GM18951 (cell line): ENCODE measurements at regions not wholly inside any gene's neighbourhood (a gene's known extent, or its start where the extent isn't known, plus 50 kb on each side); places are given as distances from the start of the nearest gene placed in this dataset.

Experiments
- POLR2A ChIP-seq: IDR thresholded peaks from 4 replicates; pipeline ENCODE4 v1.6.1; 2011; ENCODE audit warnings: mild to moderate bottlenecking; ENCODE audit not compliant: insufficient read length, insufficient read depth; ENCODE audit errors: extremely low read depth
- in situ Hi-C: fragments of 300-500 bp; cut with MboI; formaldehyde crosslinking; loops from one replicate; pipeline ENCODE4 v1.12.0; 2022; ENCODE audit warnings: low sequenced_read_pairs, mixed read lengths, inconsistent platforms; ENCODE audit not compliant: unreplicated experiment

- TF ChIP-seq POLR2A = no peak
Observed at GRCh38 chr5:89216606-89217005, 333.6 kb upstream of the MEF2C start.

GRCh38 chr5:89213573-89213972, 330.6 kb upstream of the MEF2C start:
- in situ Hi-C loops = no loop called here
- no peak for TF ChIP-seq POLR2A

More at GRCh38 chr5:89216606-89217005, 333.6 kb upstream of the MEF2C start:
- in situ Hi-C loops = no loop called here

- in situ Hi-C loops = no loop called here
- TF ChIP-seq POLR2A = no peak
Observed at GRCh38 chr5:89211836-89212235, 328.9 kb upstream of the MEF2C start.

- TF ChIP-seq POLR2A = no peak
- in situ Hi-C loops = no loop called here
Observed at GRCh38 chr5:89208811-89209210, 325.8 kb upstream of the MEF2C start.

DNA sequence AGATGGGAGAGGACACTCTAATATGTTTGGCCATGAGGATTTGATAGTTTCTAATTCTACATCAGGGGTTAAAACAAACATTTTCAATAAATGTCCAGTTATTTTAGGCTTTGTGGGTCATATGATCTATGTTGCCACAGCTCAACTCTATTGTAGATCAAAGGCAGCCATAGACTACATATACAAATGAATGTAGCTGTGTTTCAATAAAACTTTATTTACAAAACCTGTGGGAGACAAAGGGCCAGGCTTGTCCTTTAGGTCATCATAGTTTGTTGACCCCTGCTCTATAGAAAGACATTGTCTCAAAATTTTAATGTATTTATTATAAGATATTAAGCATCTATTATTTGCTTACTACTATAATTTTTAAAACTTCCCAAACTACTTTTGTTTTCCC, 325.4 kb upstream of the MEF2C start:
- in situ Hi-C loops = no loop called here
- no peak for TF ChIP-seq POLR2A

- in situ Hi-C loops = no loop called here
- no peak for TF ChIP-seq POLR2A
Observed at GRCh38 chr5:89204756-89205155, 321.8 kb upstream of the MEF2C start.

GRCh38 chr5:89203611-89204010, 320.6 kb upstream of the MEF2C start:
- in situ Hi-C loops = no loop called here
- TF ChIP-seq POLR2A = no peak

GRCh38 chr5:89200899-89201298, 317.9 kb upstream of the MEF2C start:
- TF ChIP-seq POLR2A = no peak
- in situ Hi-C loops = no loop called here

DNA sequence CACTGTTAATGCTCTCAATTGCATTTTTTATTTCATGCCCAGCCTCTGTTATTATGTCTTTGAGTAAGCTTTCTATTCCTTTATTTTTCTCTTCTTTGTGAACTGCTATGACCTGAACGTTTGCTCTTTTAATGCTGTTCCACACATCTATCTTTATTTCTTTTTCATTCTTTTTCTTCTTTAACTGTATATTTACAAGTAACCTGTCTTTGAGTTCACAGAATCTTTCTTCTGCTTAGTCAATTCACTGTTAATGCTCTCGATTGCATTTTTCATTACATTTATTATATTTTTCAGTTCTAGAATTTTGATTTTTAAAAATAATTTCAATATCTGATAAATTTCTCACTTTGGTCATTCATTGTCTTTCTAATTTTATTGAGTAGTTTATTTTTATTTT, 316.3 kb upstream of the MEF2C start:
- no peak for TF ChIP-seq POLR2A
- in situ Hi-C loops = no loop called here

DNA sequence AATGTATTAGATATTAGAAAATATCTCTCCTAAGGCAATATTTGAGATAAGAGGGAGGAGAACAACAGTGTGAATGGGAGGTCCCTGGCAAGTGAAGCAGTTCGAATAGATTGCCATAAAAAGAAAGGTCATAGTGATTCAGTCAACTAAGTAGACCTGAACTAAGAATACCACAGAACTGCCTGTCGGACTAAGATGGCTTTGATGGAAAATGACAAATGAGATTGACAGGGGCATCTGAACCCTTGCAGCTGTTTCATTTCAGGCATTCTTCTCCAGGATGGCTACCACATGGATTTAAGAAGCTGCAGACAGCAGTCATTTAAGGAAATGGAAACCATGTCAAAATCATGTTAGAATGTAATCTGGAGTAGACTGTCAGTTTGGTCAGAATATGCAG, 308.4 kb upstream of the MEF2C start:
- in situ Hi-C loops = no loop called here

DNA sequence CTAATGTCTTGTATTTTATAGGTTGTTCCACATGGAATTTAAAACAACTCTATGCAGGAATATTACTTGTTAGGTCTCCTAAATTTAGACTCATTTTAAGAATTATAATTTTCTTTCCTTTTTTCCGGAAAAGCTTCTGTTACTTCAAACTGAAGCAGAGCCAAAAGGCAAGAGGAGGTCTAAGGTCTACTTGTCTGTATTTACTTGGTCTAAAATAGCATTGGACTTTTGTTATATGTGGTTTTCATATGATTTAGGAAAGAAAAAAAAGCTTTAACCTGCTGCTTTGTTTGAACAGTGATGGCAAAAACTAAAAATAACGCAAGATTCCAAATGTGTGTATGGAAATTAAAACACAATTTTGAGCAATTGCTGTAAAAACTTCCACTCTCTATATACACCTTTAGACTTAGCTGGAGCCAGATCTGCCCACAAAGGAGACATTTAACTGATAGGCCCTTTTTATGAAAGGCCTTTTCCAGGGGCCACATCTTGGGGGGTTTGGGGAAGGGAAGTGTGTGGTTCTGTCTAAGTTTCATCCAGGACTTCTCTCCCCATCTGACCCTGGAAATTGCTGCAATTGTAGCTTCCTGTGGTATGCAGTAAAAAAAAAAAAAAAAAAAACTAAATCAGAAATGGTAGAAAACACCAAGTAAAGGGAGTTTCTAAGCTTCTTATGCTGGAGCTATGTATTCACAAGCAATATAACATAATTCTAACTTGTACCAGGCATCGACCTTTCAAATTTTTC, 307.7 kb upstream of the MEF2C start:
- TF ChIP-seq POLR2A = no peak
- in situ Hi-C loops = no loop called here

More for the DNA sequence above, 308.4 kb upstream of the MEF2C start:
- TF ChIP-seq POLR2A = no peak

- TF ChIP-seq POLR2A = no peak
- in situ Hi-C loops = no loop called here
Observed at GRCh38 chr5:89187883-89188465, 305.0 kb upstream of the MEF2C start.

GRCh38 chr5:89187268-89187667, 304.3 kb upstream of the MEF2C start:
- TF ChIP-seq POLR2A = no peak
- in situ Hi-C loops = no loop called here

- in situ Hi-C loops = no loop called here
- TF ChIP-seq POLR2A = no peak
Observed at GRCh38 chr5:89181546-89181945, 298.6 kb upstream of the MEF2C start.
